Small intestine (tissue), 7 donors: ENCODE measurements at regions not wholly inside any gene's neighbourhood (a gene's known extent, or its start where the extent isn't known, plus 50 kb on each side); places are given as distances from the start of the nearest gene placed in this dataset.

Experiments
- DNase-seq, 2 donors: peaks; one replicate each; pipeline versions ENCODE4 v3.0.0 to v3.0.0-alpha.2; 2013
- FAIRE-seq: peaks from 2 replicates; lab custom pipeline; 2012; peaks lifted over from hg19 to GRCh38; lab: Jason Lieb, UNC
- H3K27ac ChIP-seq, 3 donors: one replicate each; pipeline ENCODE4 v1.5.1; 2013; ENCODE audit warnings: low read length in 2 of 3, mild to moderate bottlenecking in 2 of 3, control low read depth in 1 of 3, inconsistent platforms in 1 of 3, low read depth in 1 of 3, moderate library complexity in 1 of 3
- H3K27me3 ChIP-seq, 3 donors: one replicate each; pipeline ENCODE4 v1.6.1; 2013; ENCODE audit warnings: low read length in 3 of 3, inconsistent platforms in 1 of 3; ENCODE audit not compliant: control insufficient read depth in 3 of 3, insufficient read depth in 3 of 3
- H3K36me3 ChIP-seq, 3 donors: one replicate each; pipeline ENCODE4 v1.6.1; 2013; ENCODE audit warnings: low read length in 3 of 3, inconsistent platforms in 1 of 3, low read depth in 1 of 3, mild to moderate bottlenecking in 1 of 3, moderate library complexity in 1 of 3; ENCODE audit not compliant: control insufficient read depth in 3 of 3, insufficient read depth in 2 of 3
- H3K4me1 ChIP-seq, 3 donors: one replicate each; pipeline ENCODE4 v1.6.1; 2013; ENCODE audit warnings: low read length in 2 of 3, inconsistent platforms in 1 of 3, low read depth in 1 of 3, mild to moderate bottlenecking in 1 of 3, moderate library complexity in 1 of 3; ENCODE audit not compliant: control insufficient read depth in 3 of 3, insufficient read depth in 2 of 3
- H3K4me3 ChIP-seq, 3 donors: one replicate each; pipeline ENCODE4 v1.5.1; 2013; ENCODE audit warnings: low read length in 3 of 3, control low read depth in 1 of 3, inconsistent platforms in 1 of 3, low read depth in 1 of 3, mild to moderate bottlenecking in 1 of 3, moderate library complexity in 1 of 3
- H3K9me3 ChIP-seq, 2 donors: one replicate each; pipeline ENCODE4 v1.6.1; 2013; ENCODE audit warnings: low read depth in 1 of 2, low read length in 1 of 2; ENCODE audit not compliant: control insufficient read depth in 2 of 2, insufficient read depth in 1 of 2
- WGBS, 3 donors: extraction: QIAGEN DNeasy Blood & Tissue Kit; methylation state at CpG; one replicate each; pipeline ENCODE4 v1.1.7; 2013; 5-methylcytosine and 5-hydroxymethylcytosine counted together
- donor health status: healthy with polysubstance abuse.
- donor health status: control.
- donor health status: control.
- donor health status: Bipolar disorder and iron deficiency.
- donor health status: healthy.

DNA sequence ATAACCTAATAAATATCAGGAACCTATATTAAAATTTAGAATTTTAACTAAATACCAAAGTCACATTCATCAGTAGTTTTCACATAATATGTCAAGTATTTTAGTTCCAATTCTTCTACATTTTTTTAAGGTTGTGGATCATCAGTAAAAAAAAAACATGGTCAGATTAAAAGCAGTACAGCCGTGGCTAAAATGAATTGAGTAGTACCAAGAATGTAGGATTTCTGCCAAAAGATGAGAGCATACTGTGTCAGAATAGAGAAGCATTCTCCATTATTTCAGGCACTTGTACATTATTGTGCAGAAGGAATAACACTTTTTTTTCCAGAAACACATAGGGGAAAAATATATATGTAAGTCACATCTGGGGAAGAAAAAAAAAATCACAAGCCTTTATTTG lies 1176.1 kb downstream of the CDH11 start:
- Histone ChIP-seq H3K27ac (no peak overlapping the region), H3K9me3 (no peaks in the 10 kb centered on the region), H3K27me3 (no peaks in the 10 kb centered on the region), H3K4me1 (no peaks in the 10 kb centered on the region), H3K4me3 (no peak overlapping the region), H3K36me3 (no peaks in the 10 kb centered on the region)
- FAIRE-seq = no peak
- DNase-seq = no peak
- 59 to 69% (median 60%) methylated on average over 1 of the region's 1 CpG for WGBS, 3 donors

DNA sequence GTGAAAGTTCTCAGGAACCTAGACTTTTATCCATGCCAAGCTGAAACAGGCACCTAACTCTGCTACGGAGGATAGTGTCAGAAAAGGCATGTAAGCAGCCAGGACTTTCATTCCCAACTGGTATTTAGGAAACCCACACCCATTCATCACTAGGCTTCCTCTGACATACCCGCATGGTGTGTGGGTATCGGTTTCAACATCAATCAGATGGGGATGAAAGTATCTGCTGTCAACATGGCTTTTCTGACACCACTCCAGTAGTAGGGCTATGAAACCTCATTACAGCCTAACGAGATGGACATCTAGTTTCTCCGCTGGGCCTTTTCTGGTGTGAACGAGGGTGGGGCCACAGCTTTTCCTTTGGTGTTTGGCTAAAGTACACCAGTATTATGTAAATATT lies 1178.3 kb downstream of the CDH11 start:
- Histone ChIP-seq H3K36me3 (no peaks in the 10 kb centered on the region), H3K27ac (no peak overlapping the region), H3K4me3 (no peak overlapping the region), H3K4me1 (no peaks in the 10 kb centered on the region), H3K27me3 (no peaks in the 10 kb centered on the region), H3K9me3 (no peaks in the 10 kb centered on the region)
- 79 to 84% (median 83%) methylated on average over 6 of the region's 6 CpGs for WGBS, 3 donors
- FAIRE-seq (no peak), DNase-seq (no peak)

DNA sequence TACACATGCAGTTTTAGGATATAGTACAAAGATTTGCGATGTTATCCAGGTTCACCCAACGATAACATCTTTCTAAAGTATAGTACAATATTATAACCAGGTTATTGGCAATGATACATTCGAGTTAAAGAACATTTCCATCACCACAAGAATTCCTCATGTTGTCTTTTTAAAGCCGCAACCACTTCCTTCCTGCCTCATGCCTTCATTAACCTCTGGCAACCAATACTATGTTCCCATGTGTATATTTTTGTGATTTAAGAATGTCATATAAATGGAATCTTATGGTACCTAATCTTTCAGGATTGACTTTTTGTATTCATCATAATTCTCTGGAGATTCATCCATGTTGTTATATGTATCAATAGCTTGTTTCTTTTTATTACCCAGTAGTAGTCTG lies 1183.2 kb downstream of the CDH11 start:
- H3K4me1 ChIP-seq = no peaks in the 10 kb centered on the region
- FAIRE-seq = no peak
- H3K9me3 ChIP-seq = no peaks in the 10 kb centered on the region
- 75 to 84% (median 84%) methylated on average over 4 of the region's 4 CpGs for WGBS, 3 donors
- no peak overlapping the region for H3K27ac ChIP-seq
- H3K4me3 ChIP-seq = no peak overlapping the region
- no peaks in the 10 kb centered on the region for H3K27me3 ChIP-seq
- no peaks in the 10 kb centered on the region for H3K36me3 ChIP-seq
- DNase-seq = no peak

DNA sequence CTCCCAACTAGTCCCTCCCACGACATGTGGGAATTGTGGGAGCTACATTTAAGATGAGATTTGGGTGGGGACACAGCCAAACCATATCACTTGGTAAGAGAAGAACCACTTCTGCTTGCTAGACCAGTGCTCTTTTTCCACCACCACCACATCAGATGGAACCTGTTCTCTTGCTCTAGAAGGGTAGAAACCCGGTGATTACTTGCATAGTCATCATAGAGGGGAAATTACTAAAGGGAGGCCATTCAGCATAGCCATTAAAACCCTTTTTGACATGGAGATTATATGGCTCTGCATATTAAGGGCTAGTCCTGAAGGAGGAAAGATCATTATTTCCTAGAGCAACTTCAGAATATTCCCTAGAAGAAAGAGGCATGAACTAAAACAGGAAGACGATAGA lies 1188.0 kb downstream of the CDH11 start:
- no peak for DNase-seq
- no peak for FAIRE-seq

DNA sequence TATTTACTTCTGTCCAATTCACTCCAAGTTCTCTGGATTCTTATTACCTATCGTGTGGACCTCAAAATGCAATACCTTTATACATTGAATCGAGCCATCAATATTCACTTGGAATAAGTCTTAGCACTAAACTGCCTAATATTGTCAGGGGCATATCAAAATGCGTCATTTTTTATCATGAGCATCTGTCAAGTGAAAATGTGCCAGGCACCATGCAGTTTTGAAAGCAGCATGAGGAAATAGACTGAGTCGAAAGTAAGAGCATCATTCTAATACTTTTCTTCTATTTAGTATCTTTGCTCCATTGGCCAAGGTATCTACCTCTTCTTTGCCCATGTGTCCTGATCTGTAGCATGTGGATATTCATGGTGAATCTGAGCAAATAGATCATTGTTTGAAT lies 1193.4 kb downstream of the CDH11 start:
- Histone ChIP-seq H3K27ac (no peak overlapping the region), H3K36me3 (no peaks in the 10 kb centered on the region), H3K27me3 (no peaks in the 10 kb centered on the region), H3K4me3 (no peak overlapping the region), H3K4me1 (no peaks in the 10 kb centered on the region), H3K9me3 (no peaks in the 10 kb centered on the region)
- WGBS, 3 donors = 80 to 86% (median 84%) methylated on average over 4 of the region's 4 CpGs
- DNase-seq (no peak), FAIRE-seq (no peak)

More for the DNA sequence above, 1188.0 kb downstream of the CDH11 start:
- no peaks in the 10 kb centered on the region for H3K36me3 ChIP-seq
- H3K4me3 ChIP-seq = no peak overlapping the region
- H3K4me1 ChIP-seq = no peaks in the 10 kb centered on the region
- 60 to 63% (median 60%) methylated on average over 3 of the region's 3 CpGs for WGBS, 3 donors
- H3K27me3 ChIP-seq = no peaks in the 10 kb centered on the region
- H3K9me3 ChIP-seq = no peaks in the 10 kb centered on the region
- H3K27ac ChIP-seq = no peak overlapping the region

DNA sequence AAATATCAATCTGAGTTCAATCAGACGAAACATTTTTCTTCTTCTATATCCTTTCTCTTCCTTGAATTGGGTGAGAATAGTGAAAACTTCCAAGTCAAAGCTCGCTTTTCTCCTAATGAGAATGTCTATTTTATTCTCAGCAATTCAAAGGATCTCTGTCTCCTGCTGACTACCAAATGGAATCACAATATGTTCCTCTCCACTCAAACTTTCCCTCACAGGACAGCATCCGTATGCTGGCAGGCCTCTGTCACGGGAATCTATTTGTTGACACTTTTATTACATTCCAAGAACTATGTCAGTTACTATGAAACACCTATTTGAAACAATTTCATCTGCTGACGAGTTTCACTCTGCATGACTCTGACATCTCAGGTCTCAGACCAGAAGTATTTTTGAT lies 1196.6 kb downstream of the CDH11 start:
- H3K27ac ChIP-seq = no peak overlapping the region
- 74 to 80% (median 76%) methylated on average over 5 of the region's 5 CpGs for WGBS, 3 donors
- FAIRE-seq = no peak

DNA sequence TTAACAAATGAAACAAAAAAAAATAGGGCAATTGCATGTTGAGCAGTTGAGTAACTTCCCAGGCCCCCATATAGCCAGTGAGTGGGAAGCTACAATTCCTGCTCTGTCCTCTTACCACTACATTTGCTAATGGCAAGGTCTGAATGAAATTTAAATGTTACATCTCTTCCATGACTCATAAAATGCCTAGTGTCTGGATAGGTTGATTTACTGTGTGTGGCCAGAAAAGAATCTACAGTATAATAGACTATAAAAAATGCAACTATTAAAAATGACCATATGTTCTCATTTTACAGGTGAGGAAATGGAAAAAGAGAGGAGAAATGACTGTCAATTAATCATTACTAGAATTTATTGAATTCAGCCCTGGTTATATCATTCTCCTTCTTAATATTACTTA lies 1199.3 kb downstream of the CDH11 start:
- Histone ChIP-seq H3K27ac (no peak overlapping the region), H3K27me3 (no peaks in the 10 kb centered on the region), H3K4me1 (no peaks in the 10 kb centered on the region), H3K4me3 (no peak overlapping the region), H3K36me3 (no peaks in the 10 kb centered on the region), H3K9me3 (peaks cover 0 to 6% of the 10 kb centered on the region in 2 donors)
- DNase-seq (no peak), FAIRE-seq (no peak)

More for the DNA sequence above, 1196.6 kb downstream of the CDH11 start:
- no peak for DNase-seq
- no peaks in the 10 kb centered on the region for H3K27me3 ChIP-seq
- no peak overlapping the region for H3K4me3 ChIP-seq
- H3K9me3 ChIP-seq = no peaks in the 10 kb centered on the region
- H3K36me3 ChIP-seq = no peaks in the 10 kb centered on the region
- no peaks in the 10 kb centered on the region for H3K4me1 ChIP-seq

DNA sequence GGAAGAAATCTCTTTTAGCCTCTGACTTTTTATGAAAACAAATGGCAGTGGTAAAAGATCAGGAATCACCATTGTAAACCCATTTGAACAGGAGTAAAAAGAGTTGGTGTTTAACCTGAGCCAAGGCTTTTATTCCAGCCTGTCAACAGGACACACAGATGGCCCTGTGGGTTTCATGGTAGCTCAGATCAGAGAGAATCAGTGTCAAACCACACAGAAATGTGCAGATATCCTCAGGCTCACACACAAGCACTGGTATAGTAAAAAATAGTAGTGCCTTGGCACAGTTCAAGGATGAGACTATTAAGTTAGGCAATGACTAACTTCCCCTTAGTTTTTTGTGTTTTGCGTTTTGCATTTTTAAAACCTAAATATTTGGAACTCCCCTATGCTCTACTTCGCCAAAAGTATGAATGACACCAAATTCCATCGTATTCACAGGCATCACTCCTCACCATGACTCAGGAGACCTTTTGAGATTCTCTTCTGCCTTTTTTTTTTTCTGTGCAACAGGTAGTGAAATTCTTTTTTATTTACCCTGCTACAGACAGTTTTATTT lies 1200.0 kb downstream of the CDH11 start:
- WGBS, 3 donors = 70 to 82% (median 81%) methylated on average over 3 of the region's 3 CpGs
- H3K27me3 ChIP-seq = no peaks in the 10 kb centered on the region
- H3K4me3 ChIP-seq = no peak overlapping the region
- H3K9me3 ChIP-seq = peaks cover 0 to 6% of the 10 kb centered on the region in 2 donors
- no peaks in the 10 kb centered on the region for H3K4me1 ChIP-seq
- H3K27ac ChIP-seq = no peak overlapping the region
- H3K36me3 ChIP-seq = no peaks in the 10 kb centered on the region
- DNase-seq (no peak), FAIRE-seq (no peak)

DNA sequence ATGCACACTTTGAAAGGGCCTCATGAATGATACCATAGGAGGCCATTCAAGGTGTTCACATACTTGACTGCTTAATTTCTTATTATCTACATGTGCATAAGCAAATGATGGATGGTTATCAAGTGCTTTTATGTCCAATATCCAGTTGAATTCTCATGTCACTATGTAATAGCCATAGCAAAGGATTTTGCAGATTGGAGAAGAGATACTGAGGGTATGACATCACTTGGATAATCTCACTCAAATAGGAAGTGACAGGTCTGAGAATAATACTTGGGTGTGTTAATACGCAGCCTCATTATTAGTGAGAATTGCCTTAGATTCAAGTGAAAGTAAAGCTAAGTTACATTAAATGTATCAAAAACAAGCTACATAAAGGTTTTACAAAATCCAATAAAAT lies 1208.6 kb downstream of the CDH11 start:
- no peak for FAIRE-seq
- WGBS, 3 donors = 87 to 97% (median 89%) methylated on average over 1 of the region's 1 CpG

More for the DNA sequence above, 1208.6 kb downstream of the CDH11 start:
- H3K4me3 ChIP-seq = no peak overlapping the region
- no peaks in the 10 kb centered on the region for H3K4me1 ChIP-seq
- H3K27ac ChIP-seq = no peak overlapping the region
- H3K27me3 ChIP-seq = no peaks in the 10 kb centered on the region
- no peak for DNase-seq
- H3K9me3 ChIP-seq = no peaks in the 10 kb centered on the region
- H3K36me3 ChIP-seq = no peaks in the 10 kb centered on the region
